ENCODE measurements at regions not wholly inside any gene's neighbourhood (a gene's known extent, or its start where the extent isn't known, plus 50 kb on each side); places are given as distances from the start of the nearest gene placed in this dataset.
A peak's percentile ranks its signal among the peaks of the same experiment; 100 is the strongest.

- no peak for DNase-seq
Measured at GRCh38 chr5:71865665-71866320, 146.7 kb downstream of the CARTPT start.

DNA sequence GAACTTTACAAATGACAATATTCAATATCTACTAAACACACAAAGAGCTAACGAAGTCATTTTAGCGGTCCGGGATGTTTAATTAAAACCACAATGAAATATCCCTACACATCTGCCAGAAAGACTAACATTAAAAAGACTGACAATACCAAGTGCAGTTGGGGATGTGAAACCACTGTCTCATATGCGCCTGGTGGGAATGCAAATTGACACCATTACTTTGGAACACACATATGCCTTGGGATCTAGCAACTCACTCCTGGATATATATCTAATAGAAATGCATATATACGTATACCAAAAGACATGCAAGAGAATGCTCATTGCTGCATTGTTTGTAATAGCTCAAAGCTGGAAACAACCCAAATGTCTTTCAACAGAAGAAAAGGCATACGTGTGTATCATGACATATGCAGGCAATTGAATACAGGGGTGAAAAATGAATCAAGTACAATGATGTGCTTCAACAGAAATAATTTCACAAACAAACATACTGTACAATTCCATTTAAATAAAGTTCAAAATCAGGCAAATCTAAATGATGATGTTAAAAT lies 153.3 kb downstream of the CARTPT start:
- no peak for DNase-seq

GRCh38 chr5:71873191-71873591 lies 154.1 kb downstream of the CARTPT start:
- no peak for DNase-seq

DNA sequence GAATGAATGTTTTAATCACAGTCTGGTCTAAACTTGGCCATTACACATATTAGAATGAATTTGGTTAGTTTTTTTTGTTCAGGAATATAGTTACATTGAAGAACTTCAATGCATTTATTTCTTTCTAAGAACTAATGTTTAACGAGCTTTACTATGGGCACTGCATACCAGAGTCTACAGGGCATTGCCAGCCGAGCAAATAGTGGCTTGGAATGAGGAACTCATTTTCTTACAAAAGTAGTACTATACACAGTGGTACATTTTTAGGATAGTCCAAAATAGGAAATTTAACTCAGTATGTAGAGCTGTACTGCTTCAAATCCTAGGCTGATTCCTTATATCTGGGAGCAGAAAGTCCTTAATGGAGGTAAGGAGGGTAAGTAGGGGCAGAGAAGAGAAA lies 155.4 kb downstream of the CARTPT start:
- DNase-seq: no peak

DNA sequence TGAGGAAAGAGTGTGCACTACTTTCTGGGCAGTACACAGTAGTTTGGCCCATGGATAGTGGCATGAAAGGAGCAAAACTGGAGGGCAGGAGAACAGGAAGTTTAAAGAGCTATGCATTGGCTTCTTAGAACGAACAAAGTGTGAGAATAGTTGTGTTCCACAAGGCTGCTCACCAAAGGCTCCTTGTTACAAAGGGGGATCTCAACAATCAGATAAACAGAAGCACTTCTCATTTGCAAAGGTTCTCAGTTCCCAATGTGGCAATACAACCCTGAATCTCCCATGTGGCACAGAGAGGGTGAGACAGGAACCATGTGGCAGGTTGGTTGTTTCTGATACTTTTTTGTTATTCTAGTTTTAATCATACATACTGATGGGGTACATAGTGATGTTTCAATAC lies 158.4 kb downstream of the CARTPT start:
- DNase-seq: no peak

GRCh38 chr5:71880536-71880935 lies 161.5 kb downstream of the CARTPT start:
- no peak for DNase-seq

DNA sequence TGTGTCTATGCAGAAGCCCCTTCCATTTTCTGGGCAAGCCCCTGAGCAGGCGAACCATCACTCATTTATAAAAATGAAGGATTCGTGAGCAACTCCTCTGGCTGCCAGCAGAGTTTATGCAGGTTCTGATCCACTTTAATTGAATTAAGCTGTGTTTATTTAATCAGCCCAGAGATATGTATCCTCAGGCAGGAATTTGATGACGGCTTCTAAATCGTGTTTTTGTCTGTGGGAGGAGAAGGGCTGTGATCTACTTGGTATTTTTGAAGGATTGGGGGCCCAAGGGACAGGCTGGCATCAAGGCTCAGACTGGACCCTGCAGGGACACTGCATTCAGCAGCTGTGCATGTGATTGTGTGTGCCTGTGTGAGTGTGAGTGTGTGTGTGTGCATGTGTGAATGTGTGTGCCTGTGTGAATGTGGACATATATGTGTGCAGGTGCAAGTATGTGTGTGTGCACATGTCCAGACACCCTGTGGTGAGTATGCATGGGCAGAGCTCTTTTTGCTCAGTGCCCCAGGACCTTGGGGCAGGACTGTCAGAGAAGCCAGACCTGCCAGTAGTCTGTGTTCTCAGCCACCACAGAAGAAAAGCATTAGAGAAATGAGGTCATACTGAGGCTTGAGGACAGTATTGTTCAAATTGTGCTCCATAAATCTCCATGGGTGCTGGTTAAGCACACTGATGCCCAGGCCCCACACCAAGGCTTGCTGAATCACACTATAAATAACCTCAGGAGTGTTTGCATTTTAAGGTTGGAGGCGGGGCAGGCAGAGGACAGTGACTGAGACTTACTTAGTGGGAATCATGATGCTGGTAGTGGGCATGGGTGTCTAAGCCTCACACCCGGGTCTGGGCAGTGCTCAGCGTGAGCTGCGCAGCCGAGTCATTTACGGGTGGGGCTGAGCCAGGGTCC lies 164.0 kb downstream of the CARTPT start:
- DNase-seq: no peak

DNA sequence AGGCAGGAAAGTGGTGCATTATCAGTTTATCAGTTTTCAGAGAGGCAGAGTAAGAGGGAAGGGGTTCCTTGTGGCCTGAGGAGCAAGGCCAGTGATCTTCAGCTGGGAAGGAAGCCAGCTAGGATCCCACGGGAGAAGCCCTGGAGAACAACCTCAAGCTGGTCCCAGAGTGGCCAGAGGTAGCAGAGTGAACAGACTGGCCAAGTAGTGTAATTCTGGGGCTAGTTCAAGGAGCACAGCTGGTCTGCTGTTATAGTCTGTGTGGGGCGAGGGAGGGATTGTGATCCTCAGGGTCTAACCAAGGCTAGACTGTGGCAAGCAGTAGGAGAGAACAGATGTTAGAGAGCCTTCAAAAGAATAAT lies 164.6 kb downstream of the CARTPT start:
- DNase-seq: no peak

- no peak for DNase-seq
Measured at GRCh38 chr5:71884926-71885325, 165.9 kb downstream of the CARTPT start.

- no peak for DNase-seq
Measured at GRCh38 chr5:71886406-71886805, 167.3 kb downstream of the CARTPT start.

GRCh38 chr5:71887680-71888079 lies 168.6 kb downstream of the CARTPT start:
- peak; percentile 68 for DNase-seq

DNA sequence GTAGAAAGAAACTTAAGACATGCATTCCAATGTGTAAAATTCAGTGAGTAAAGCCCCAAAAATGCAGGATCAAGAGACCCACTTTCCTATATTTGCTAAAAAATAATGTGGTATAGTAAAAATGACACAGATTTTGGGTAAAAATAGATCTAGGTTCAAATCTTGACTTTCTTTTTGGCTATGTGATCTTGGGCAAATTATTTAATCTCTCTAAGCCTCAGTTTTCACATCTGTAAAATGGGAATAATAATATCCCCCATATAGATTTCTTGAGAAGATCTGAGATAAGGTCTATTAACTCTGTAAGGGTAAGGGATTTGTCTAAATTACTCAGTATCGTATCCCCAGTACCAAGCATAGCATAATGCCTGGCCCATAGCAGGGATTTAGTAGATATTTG lies 172.3 kb downstream of the CARTPT start:
- no peak for DNase-seq

- DNase-seq: no peak
Measured at GRCh38 chr5:71891856-71892255, 172.8 kb downstream of the CARTPT start.

DNA sequence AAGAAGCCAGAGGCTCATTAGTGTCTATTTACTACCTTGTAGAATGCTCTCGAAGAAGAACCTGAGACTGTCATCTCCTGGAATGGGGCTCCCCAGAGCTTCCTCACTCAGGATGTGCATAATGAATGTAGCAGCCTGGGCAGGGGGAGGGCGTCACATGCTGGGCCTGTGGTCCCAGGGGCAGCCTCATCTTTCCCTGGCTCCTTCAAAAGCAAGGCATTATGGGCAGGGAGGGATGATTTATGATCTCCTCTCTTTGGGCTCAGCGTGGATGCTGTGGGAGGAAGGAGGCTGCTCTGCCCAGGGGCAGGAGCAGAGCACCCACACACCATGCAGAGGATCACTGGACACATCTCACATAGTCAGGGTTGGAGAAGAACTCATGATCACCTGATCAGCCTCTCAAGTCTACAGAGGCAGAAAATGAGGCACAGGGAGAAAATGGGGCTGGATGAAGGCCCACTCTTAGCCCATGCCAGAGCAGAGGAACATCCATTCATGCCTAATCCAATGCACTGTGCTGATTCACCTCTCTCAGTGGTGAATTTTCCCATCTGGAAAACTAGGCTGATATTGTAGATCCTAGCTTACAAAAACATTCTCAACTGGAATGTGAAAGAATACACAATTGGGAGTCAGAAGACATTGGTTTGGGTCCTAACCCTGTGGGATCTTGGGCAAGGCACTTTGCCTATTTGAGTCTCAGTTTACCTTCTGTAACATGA lies 173.7 kb downstream of the CARTPT start:
- no peak for DNase-seq

DNA sequence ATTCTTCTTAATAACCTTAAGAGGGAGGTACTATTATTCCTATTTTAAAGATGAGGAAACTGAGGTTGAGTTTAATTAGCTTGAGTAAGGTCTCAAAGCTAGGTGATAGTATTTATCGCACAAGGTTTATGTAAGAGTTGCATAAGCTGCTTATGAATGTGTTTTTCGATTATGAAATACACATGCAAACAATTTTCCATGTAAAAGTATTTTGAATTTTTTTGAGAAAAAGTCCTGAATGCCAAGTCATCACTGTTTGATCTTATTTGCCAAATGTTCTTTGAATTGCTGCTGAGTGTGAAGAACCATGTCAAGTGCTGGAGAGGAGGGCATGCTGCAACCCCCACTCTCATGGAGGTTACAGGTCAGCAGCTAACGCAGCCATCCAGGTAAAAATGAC lies 174.4 kb downstream of the CARTPT start:
- no peak for DNase-seq

DNA sequence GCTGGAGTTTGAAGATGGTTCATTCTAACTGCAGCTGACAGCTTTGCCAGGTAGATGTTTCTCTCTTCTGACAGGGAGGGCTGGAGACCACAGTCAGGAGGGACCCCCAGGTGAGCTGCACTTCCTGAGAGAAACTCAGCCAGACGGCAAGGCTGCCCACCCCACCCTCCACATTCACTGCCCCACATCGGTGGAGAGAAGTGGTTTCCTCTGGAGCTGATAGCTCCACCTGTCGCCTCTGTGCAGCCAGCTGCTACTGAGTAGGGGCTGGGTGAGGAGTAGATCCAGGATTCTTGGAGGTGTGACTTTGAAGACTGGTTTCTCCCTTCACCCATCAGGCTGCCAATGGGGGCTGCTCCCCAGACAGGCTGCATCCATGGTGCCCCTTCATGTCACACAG lies 175.0 kb downstream of the CARTPT start:
- DNase-seq: no peak

GRCh38 chr5:71895546-71895945 lies 176.5 kb downstream of the CARTPT start:
- DNase-seq: no peak

GRCh38 chr5:71899865-71900342 lies 180.8 kb downstream of the CARTPT start:
- no peak for DNase-seq

GRCh38 chr5:71903808-71904207 lies 184.7 kb downstream of the CARTPT start:
- no peak for DNase-seq

- DNase-seq: no peak
Measured at GRCh38 chr5:71904852-71905251, 185.8 kb downstream of the CARTPT start.

- no peak for DNase-seq
Measured at GRCh38 chr5:71905834-71906711, 187.0 kb downstream of the CARTPT start.

DNA sequence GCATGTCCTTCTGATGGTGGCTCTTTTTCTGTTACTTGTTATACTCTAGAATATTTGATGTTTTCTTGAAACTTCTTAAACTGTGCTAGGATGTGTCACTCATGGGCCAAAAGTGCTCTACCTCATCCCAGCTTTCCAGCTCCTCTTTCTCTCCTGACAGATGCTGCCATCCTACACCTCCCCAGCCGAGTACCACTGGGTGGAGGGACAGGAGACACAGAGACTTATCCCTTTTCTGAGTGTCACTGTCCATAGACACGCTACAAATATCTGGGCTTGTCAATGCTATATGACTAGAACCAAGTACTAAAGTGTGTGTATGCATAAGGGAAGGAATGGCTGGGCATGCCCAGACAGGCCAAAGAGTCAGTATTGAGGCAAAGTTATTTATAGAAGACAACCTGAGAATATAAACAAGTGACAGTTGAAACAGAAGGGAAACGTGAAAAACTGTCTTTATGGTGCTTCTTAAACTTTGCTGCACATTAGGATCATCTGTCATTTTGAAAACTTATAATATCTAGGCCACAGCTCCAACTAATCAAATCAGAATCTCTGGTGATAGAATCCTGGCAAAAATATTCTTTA lies 188.0 kb downstream of the CARTPT start:
- DNase-seq: no peak

Measured in CD4-positive, alpha-beta T cell treated with Interleukin-21 for 1 hour (primary cell).